GM12878 (cell line): ENCODE measurements at regions not wholly inside any gene's neighbourhood (a gene's known extent, or its start where the extent isn't known, plus 50 kb on each side); places are given as distances from the start of the nearest gene placed in this dataset.

Experiments used
- ATAC-seq: fragments of 200-7000 bp; cut with Tn5 transposase; 3 replicates; pipeline ENCODE4 v1.9.1; 2020; ENCODE audit warnings: mild to moderate bottlenecking, moderate library complexity
- BruUV-seq: library from RNA; stranded (reverse); fragments of 400-500 nt; replicated peaks from 2 replicates; lab custom pipeline; 2021; lab: Mats Ljungman, UMichigan
- CTCF ChIA-PET: fragments of 300-600 bp; sonication (Branson Sonifier 250); formaldehyde crosslinking; extraction: SDS; loops from one replicate; lab custom pipeline; 2021; ENCODE audit warnings: inconsistent platforms; lab: Yijun Ruan, JAX
- POLR2A ChIA-PET: fragments of 350-600 bp; formaldehyde crosslinking; extraction: SDS; loops from one replicate; lab custom pipeline; 2021; ENCODE audit warnings: inconsistent platforms; lab: Charles Lee
- RAD21 ChIA-PET: fragments of 300-600 bp; sonication (Branson Sonifier 250); formaldehyde crosslinking; loops from one replicate; lab custom pipeline; 2023; ENCODE audit warnings: antibody characterized with exemption; ENCODE audit not compliant: unreplicated experiment; lab: Charles Lee
- SMC1A ChIA-PET: fragments of 300-600 bp; sonication (Branson Sonifier 250); formaldehyde crosslinking; loops from one replicate; lab custom pipeline; 2023; ENCODE audit not compliant: unreplicated experiment, uncharacterized antibody; lab: Charles Lee
- DNase-seq: peaks from one replicate; pipeline ENCODE4 v3.0.0-alpha.2; 2011; ENCODE audit warnings: low read depth, low spot score
- FAIRE-seq: peaks from 3 replicates; lab custom pipeline; 2011; peaks lifted over from hg19 to GRCh38; lab: Jason Lieb, UNC
- H2AFZ ChIP-seq: 2 replicates; pipeline ENCODE4 v1.6.0; 2011; ENCODE audit warnings: low read depth, low read length, control low read depth; ENCODE audit not compliant: control insufficient read depth
- H3K27ac ChIP-seq: 2 replicates; pipeline ENCODE4 v1.5.1; 2011; ENCODE audit warnings: control low read depth; ENCODE audit not compliant: control insufficient read depth, insufficient read depth
- H3K27me3 ChIP-seq, 2 experiments: replicated peaks in 1 of 2; 2 replicates each; pipeline versions ENCODE4 v1.6.0 to v1.6.1; 2011; ENCODE audit warnings: low read length in 1 of 2; ENCODE audit not compliant: control insufficient read depth in 2 of 2, insufficient read depth in 2 of 2
- H3K36me3 ChIP-seq, 2 experiments: 2 replicates each; pipeline ENCODE4 v1.5.1; 2011; ENCODE audit warnings: low read length in 1 of 2; ENCODE audit not compliant: control insufficient read depth in 2 of 2, insufficient read depth in 2 of 2
- H3K4me1 ChIP-seq: 2 replicates; pipeline ENCODE4 v1.6.1; 2011; ENCODE audit warnings: mild to moderate bottlenecking, low read length, moderate library complexity, mixed read lengths; ENCODE audit not compliant: control insufficient read depth, insufficient read depth
- H3K4me2 ChIP-seq: 2 replicates; pipeline ENCODE4 v1.6.0; 2011; ENCODE audit warnings: control low read depth; ENCODE audit not compliant: control insufficient read depth, insufficient read depth
- H3K4me3 ChIP-seq: fragments of 200-600 bp; sonication (generic); 2 replicates; pipeline ENCODE4 v1.5.1; 2016
- H3K79me2 ChIP-seq: 2 replicates; pipeline ENCODE4 v1.6.0; 2011; ENCODE audit warnings: low read length; ENCODE audit not compliant: control insufficient read depth, insufficient read depth
- H3K9ac ChIP-seq: 2 replicates; pipeline ENCODE4 v1.8.0; 2011; ENCODE audit warnings: low read length, control low read depth, mixed read lengths; ENCODE audit not compliant: control insufficient read depth, insufficient read depth
- H3K9me3 ChIP-seq: replicated peaks from 3 replicates; pipeline ENCODE4 v1.5.1; 2011; ENCODE audit warnings: mild to moderate bottlenecking, low read length; ENCODE audit not compliant: control insufficient read depth, insufficient read depth
- H4K20me1 ChIP-seq: 2 replicates; pipeline ENCODE4 v1.6.0; 2011; ENCODE audit not compliant: control insufficient read depth, insufficient read depth
- BCL3 ChIP-seq: IDR thresholded peaks from 2 replicates; pipeline ENCODE4 v1.6.1; 2011; ENCODE audit warnings: borderline replicate concordance, low read depth, mild to moderate bottlenecking, moderate library complexity, low read length; ENCODE audit not compliant: insufficient read depth, poor library complexity, severe bottlenecking
- BCLAF1 ChIP-seq: fragments of 450-650 bp; IDR thresholded peaks from 2 replicates; pipeline ENCODE4 v1.6.1; 2017; ENCODE audit warnings: antibody characterized with exemption, mild to moderate bottlenecking, moderate library complexity
- CEBPB ChIP-seq, 2 experiments: fragments of 150-350 bp in 1 of 2; IDR thresholded peaks; 2 replicates each; pipeline ENCODE4 v1.6.1; 2012 to 2014; ENCODE audit warnings: low read depth in 2 of 2, low read length in 2 of 2, borderline replicate concordance in 1 of 2, inconsistent platforms in 1 of 2
- CEBPZ ChIP-seq: fragments of 150-350 bp; IDR thresholded peaks from 2 replicates; pipeline ENCODE4 v1.6.1; 2016; ENCODE audit warnings: low read depth, low read length
- FOXM1 ChIP-seq: IDR thresholded peaks from 2 replicates; pipeline ENCODE4 v1.6.1; 2012; ENCODE audit warnings: low read depth, mild to moderate bottlenecking, inconsistent platforms, low read length, moderate library complexity
- KAT2A ChIP-seq: conservative IDR thresholded peaks from 2 replicates; pipeline ENCODE4 v1.6.1; 2011; ENCODE audit warnings: low read depth, low read length; ENCODE audit not compliant: control insufficient read depth
- LARP7 ChIP-seq: fragments of 450-650 bp; IDR thresholded peaks from 2 replicates; pipeline ENCODE4 v1.6.1; 2017; ENCODE audit warnings: mild to moderate bottlenecking
- MAX ChIP-seq: IDR thresholded peaks from 2 replicates; pipeline ENCODE4 v1.6.1; 2012; ENCODE audit warnings: low read depth, low read length, improper control_type of control experiment
- NR2C2 ChIP-seq: IDR thresholded peaks from 2 replicates; pipeline ENCODE4 v1.6.1; 2011; ENCODE audit warnings: borderline replicate concordance, low read depth; ENCODE audit not compliant: control insufficient read depth, insufficient read length
- PKNOX1 ChIP-seq: fragments of 450-650 bp; IDR thresholded peaks from 2 replicates; pipeline ENCODE4 v1.6.1; 2016; ENCODE audit warnings: mild to moderate bottlenecking
- PML ChIP-seq: IDR thresholded peaks from 2 replicates; pipeline ENCODE4 v1.6.1; 2012; ENCODE audit warnings: low read length, inconsistent platforms
- SIX5 ChIP-seq: IDR thresholded peaks from 2 replicates; pipeline ENCODE4 v1.6.1; 2011; ENCODE audit warnings: mild to moderate bottlenecking, low read depth, low read length, moderate library complexity; ENCODE audit not compliant: severe bottlenecking
- SP1 ChIP-seq: IDR thresholded peaks from one replicate; pipeline ENCODE4 v1.6.1; 2011; ENCODE audit warnings: low read depth, low read length
- SREBF1 ChIP-seq: IDR thresholded peaks from 2 replicates; pipeline ENCODE4 v1.6.1; 2012; ENCODE audit warnings: mild to moderate bottlenecking, low read length
- ZZZ3 ChIP-seq: IDR thresholded peaks from 2 replicates; pipeline ENCODE4 v1.6.1; 2011; ENCODE audit warnings: low read depth; ENCODE audit not compliant: control insufficient read depth, insufficient read length
- WGBS: methylation state at CpG from one replicate; pipeline ENCODE4 v1.1.6; 2016; ENCODE audit warnings: low lambda C conversion rate; ENCODE audit not compliant: insufficient replicate concordance, insufficient coverage; ENCODE audit errors: missing lambda C conversion rate; 5-methylcytosine and 5-hydroxymethylcytosine counted together
- in situ Hi-C: fragments of 300-500 bp; cut with MboI; formaldehyde crosslinking; loops from 9 replicates; pipeline ENCODE4 v1.14.3; 2018; ENCODE audit warnings: mixed read lengths
- intact Hi-C: fragments of 100-400 bp; cut with micrococcal nuclease; formaldehyde crosslinking; loops from one replicate; pipeline ENCODE4 v1.14.2; 2022; ENCODE audit not compliant: unreplicated experiment

- no peak overlapping the region for H3K27ac ChIP-seq
- H4K20me1 ChIP-seq = no peaks in the 10 kb centered on the region
- DNase-seq (no peak), FAIRE-seq (no peak), ATAC-seq (no peak)
- H2AFZ ChIP-seq = no peak overlapping the region
- ChIA-PET CTCF (interaction anchor here (0.6 to 0.8 kb wide), 2 partner anchors 35 to 170 kb away, joined by 3 read pairs; no protein-coding TSS in a partner anchor), SMC1A (interaction anchor here (0.9 kb wide), 1 partner anchor 10 kb away, joined by 5 read pairs; no protein-coding TSS in a partner anchor), RAD21 (no interaction called here), POLR2A (no interaction called here)
- in situ Hi-C loops = no loop called here
- H3K79me2 ChIP-seq = no peaks in the 10 kb centered on the region
- no peak overlapping the region for H3K9ac ChIP-seq
- no peaks in the 10 kb centered on the region for H3K9me3 ChIP-seq
- H3K4me2 ChIP-seq = no peak overlapping the region
- BruUV-seq = no TSS peak
- no peaks in the 10 kb centered on the region for H3K27me3 ChIP-seq
- H3K4me3 ChIP-seq = no peak overlapping the region
- no peaks in the 10 kb centered on the region for H3K36me3 ChIP-seq
- 64% methylated on average over 3 of the region's 3 CpGs for WGBS
- H3K4me1 ChIP-seq = peaks cover 14% of the 10 kb centered on the region
- intact Hi-C loops = no loop called here
- TF ChIP-seq PML (no peak), FOXM1 (no peak), ZZZ3 (no peak), NR2C2 (no peak), BCL3 (no peak), KAT2A (no peak), PKNOX1 (no peak), CEBPB (IDR thresholded peaks at IDR 0.05; ENCODE audit: borderline replicate concordance in 1 of 2, low read depth in 2 of 2, low read length in 2 of 2) (no peak), SP1 (no peak), MAX (no peak), CEBPZ (no peak), LARP7 (no peak), BCLAF1 (no peak), SREBF1 (no peak), SIX5 (no peak)
Measured at GRCh38 chr5:173755319-173755718, 132.8 kb upstream of the CPEB4 start.
